Activated naive CD4-positive, alpha-beta T cell treated with anti-CD3 and anti-CD28 coated beads for 36 hours (primary cell): ENCODE measurements at regions not wholly inside any gene's neighbourhood (a gene's known extent, or its start where the extent isn't known, plus 50 kb on each side); places are given as distances from the start of the nearest gene placed in this dataset.
A peak's percentile ranks its signal among the peaks of the same experiment; 100 is the strongest.
"Not testable (repeated sequence)": the region's sequence is repeated elsewhere in the genome, so short reads cannot be mapped to it uniquely, and the experiment has no call there.

Experiments
- CTCF ChIA-PET: fragments of 350-600 bp; sonication (Branson Sonifier 250); formaldehyde crosslinking; loops from one replicate; lab custom pipeline; 2021; ENCODE audit warnings: antibody characterized with exemption; lab: Charles Lee
- DNase-seq: peaks from one replicate; pipeline ENCODE4 v3.0.0-alpha.2; 2020
- H3K27ac Mint-ChIP-seq: one replicate; pipeline ENCODE4 v1.8.0; 2021; ENCODE audit warnings: mild to moderate bottlenecking, mixed read lengths
- H3K27me3 Mint-ChIP-seq: one replicate; pipeline ENCODE4 v1.8.0; 2021; ENCODE audit warnings: low read depth, mixed read lengths
- H3K36me3 Mint-ChIP-seq: one replicate; pipeline ENCODE4 v1.8.0; 2021; ENCODE audit warnings: low read depth, mixed read lengths
- H3K4me1 Mint-ChIP-seq: one replicate; pipeline ENCODE4 v1.8.0; 2021; ENCODE audit warnings: low read depth, mixed read lengths
- H3K4me3 Mint-ChIP-seq: one replicate; pipeline ENCODE4 v1.8.0; 2021; ENCODE audit warnings: mild to moderate bottlenecking, moderate library complexity, mixed read lengths
- H3K9me3 Mint-ChIP-seq: one replicate; pipeline ENCODE4 v1.8.0; 2021; ENCODE audit warnings: mixed read lengths
- intact Hi-C: fragments of 100-400 bp; cut with micrococcal nuclease; formaldehyde crosslinking; loops from one replicate; pipeline ENCODE4 v1.15.1; 2023

DNA sequence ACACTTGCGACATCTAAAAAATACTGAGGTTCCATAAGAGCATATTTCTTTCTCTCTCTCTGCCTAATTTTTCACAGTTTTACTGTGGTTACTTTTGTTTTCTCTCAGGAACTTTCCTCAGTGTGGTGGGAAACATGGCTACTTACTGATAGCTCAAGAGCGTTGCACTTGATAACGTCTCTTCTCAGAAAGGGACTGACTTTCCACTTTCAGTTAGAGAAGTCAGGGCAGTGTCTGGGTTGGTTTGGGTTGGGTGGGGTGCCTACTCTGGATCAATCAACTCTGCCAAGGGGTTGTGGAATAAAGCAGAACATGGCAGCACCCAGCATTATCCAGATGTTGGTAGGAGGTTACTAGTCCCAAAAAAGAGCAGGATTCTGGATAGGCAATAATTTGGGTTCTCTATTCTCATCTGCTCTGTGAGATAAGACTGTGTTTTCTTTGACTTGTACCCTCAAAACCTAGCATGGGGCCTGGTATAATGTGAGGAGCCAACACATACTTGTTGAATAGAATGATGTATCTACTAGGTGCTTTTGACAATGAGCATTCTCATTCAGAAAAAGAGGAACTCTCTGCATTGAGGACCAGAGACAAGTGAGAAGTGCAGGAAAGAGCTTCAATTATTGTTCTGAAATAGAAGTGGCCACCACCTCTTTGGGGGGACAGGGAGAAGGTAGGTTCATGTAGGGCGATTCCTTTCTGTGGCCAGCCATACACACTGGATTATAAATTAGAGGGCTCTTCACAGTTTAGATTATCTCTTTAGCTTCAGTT, 315.7 kb downstream of the REEP3 start:
- H3K9me3 Mint-ChIP-seq = no peaks in the 10 kb centered on the region
- H3K27me3 Mint-ChIP-seq = peaks cover 7% of the 10 kb centered on the region
- no peaks in the 10 kb centered on the region for H3K4me1 Mint-ChIP-seq
- no peaks in the 10 kb centered on the region for H3K36me3 Mint-ChIP-seq
- CTCF ChIA-PET = interaction anchor here (0.9 kb wide), 1 partner anchor 36 kb away, joined by 3 read pairs; no protein-coding TSS in a partner anchor
- no peak overlapping the region for H3K27ac Mint-ChIP-seq
- DNase-seq = no peak
- no peak overlapping the region for H3K4me3 Mint-ChIP-seq
- intact Hi-C loops = no loop called here

DNA sequence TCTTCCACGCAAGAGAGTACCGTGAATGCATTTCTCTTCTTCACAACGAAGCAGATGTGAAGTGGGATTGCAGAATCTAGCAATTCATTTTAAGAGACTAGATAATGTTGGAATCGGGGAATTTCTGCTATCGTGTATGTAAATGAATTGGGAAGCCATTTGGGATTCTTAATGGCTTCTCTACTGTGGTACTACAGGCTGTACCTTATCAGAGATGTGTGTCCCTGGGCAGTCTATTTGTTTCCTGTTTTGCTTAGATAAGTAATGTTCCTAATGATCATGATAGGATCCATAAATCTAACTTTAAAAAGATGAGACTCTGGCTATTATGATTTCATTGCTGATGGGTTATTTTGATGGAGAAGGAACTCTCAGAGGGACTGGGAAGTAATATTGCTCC, 320.6 kb downstream of the REEP3 start:
- Mint-ChIP-seq H3K36me3 (no peaks in the 10 kb centered on the region), H3K4me3 (no peak overlapping the region), H3K4me1 (no peaks in the 10 kb centered on the region), H3K9me3 (no peaks in the 10 kb centered on the region), H3K27me3 (peaks cover 11% of the 10 kb centered on the region), H3K27ac (no peak overlapping the region)
- DNase-seq = no peak
- intact Hi-C loops = no loop called here
- CTCF ChIA-PET = no interaction called here

DNA sequence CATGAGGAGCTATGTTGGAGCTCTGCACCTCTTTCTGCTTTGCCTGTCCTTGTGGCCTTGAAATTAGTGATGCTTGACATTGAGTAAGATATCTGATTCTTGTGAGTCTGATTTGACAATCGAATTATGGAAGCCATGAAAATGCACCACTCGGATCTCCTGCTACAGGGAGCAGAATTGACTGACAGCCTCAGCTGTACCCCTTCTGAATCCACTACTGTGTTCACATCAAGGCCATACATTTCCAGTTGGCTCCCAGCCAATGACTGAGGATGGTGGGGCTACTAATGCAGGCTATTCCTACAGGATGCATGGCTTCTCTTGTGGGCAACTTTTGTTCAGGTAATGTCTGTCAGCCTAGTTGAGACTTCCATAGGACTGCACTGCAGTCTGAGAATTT, 321.9 kb downstream of the REEP3 start:
- Mint-ChIP-seq H3K9me3 (no peaks in the 10 kb centered on the region), H3K36me3 (no peaks in the 10 kb centered on the region), H3K4me3 (no peak overlapping the region), H3K4me1 (no peaks in the 10 kb centered on the region), H3K27me3 (peaks cover 11% of the 10 kb centered on the region), H3K27ac (no peak overlapping the region)
- CTCF ChIA-PET = interaction anchor here (0.9 to 1.1 kb wide), 2 partner anchors 135 to 197 kb away, joined by 3 read pairs; no protein-coding TSS in a partner anchor
- intact Hi-C loops = no loop called here
- DNase-seq = no peak

DNA sequence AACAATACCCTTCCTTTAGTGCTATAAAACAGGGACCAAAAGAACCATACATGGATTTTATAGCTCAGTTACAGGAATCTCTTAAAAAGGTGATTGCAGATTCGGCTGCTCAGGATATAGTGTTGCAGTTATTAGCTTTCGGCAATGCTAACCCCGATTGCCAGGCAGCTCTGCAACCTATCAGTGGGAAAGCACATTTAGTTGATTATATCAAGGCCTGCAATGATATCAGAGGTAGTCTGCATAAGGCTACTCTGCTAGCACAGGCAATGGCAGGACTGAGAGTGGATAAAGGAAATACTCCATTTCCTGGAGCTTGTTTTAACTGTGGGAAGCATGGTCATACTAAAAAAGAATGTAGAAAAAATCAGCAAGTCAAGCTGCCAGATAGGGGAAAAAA, 327.7 kb downstream of the REEP3 start:
- intact Hi-C loops, H3K27ac Mint-ChIP-seq, H3K27me3 Mint-ChIP-seq, DNase-seq, H3K4me3 Mint-ChIP-seq, H3K9me3 Mint-ChIP-seq, H3K4me1 Mint-ChIP-seq, H3K36me3 Mint-ChIP-seq: not testable (repeated sequence)
- CTCF ChIA-PET = interaction anchor here (1.5 kb wide), 1 partner anchor 18 kb away, joined by 9 read pairs; no protein-coding TSS in a partner anchor

DNA sequence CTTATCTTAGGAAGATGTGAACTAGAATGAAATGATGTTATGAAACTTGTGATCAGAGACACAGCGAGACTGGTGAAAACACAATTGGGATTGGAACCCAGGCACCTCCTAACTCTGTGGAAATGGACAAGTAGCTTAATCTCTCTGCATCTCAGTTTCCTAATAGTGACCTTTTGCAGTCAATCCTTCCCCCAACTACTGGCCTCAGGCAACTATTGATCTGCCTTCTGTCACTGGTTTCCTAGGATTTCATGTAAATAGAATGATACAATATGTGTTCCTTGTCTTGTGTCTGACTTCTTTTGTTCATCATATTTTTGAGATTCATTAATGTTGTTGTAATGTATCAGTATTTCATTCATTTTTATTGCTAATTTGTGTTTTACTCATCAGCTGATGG, 341.7 kb downstream of the REEP3 start:
- CTCF ChIA-PET = interaction anchor here (0.6 kb wide), 1 partner anchor 1011 kb away, joined by 3 read pairs; no protein-coding TSS in a partner anchor
- intact Hi-C loops = no loop called here
- Mint-ChIP-seq H3K36me3 (no peaks in the 10 kb centered on the region), H3K9me3 (peaks cover 5% of the 10 kb centered on the region), H3K27me3 (peaks cover 34% of the 10 kb centered on the region), H3K4me3 (no peak overlapping the region), H3K27ac (no peak overlapping the region), H3K4me1 (peaks cover 10% of the 10 kb centered on the region)
- no peak for DNase-seq

DNA sequence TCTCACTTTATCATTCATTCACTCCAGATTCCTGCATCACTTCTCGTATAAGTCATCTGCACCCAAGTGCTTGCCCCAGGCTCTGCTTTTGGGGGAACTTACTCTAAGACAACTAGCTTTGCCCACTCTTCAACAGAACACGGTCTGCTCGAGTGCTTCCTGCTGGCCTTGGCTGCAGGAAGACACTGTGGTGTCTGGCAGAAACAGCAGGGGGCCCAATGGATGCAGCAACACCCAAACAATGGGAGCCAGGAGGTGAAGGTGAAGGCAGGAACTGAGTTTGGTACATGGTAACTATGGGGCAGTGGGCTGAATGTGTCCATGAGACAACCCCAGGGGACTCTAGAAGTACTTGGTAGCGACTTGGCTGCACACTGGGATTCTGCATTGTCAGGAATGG, 344.0 kb downstream of the REEP3 start:
- peaks cover 29% of the 10 kb centered on the region for H3K27me3 Mint-ChIP-seq
- no peak overlapping the region for H3K27ac Mint-ChIP-seq
- CTCF ChIA-PET = interaction anchor here (1.4 to 2.4 kb wide), 2 partner anchors 112 to 113 kb away, joined by 8 to 38 read pairs; no protein-coding TSS in a partner anchor
- H3K36me3 Mint-ChIP-seq = no peaks in the 10 kb centered on the region
- no peak overlapping the region for H3K4me3 Mint-ChIP-seq
- intact Hi-C loops = no loop called here
- no peaks in the 10 kb centered on the region for H3K9me3 Mint-ChIP-seq
- H3K4me1 Mint-ChIP-seq = peaks cover 10% of the 10 kb centered on the region
- DNase-seq = no peak

DNA sequence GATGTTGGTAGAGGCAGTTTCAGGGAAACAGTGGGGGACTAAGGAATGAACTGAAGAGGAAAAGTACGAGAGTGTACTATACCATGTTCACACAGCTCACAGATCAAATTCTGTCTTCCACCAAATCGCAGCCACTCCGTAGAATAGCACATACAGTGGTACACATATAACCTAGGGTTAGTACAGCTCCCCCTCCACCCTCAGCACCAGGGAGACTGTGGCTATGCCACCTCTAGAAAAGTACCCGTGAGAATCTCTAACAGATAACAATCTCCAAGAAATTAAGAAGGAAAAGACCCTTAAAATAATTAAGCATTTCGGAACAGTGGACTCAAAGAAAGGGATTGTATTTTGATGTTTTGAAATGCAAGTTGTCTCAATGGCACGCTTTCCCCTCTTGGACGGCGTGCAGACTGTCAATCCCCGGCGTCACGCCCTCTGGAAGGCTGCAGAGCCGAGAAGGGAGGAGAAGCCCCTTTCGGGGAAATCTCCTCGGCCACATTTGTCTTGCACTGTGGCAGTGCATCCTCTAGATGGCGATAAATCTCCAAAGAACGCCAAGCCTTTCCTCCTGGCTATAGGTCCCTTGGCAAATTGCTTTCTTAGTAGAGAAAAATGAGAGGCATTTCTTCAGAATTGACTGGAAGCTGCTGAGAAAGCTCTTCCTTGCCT, 345.0 kb downstream of the REEP3 start:
- CTCF ChIA-PET = interaction anchor here (0.6 to 2.4 kb wide), 37 partner anchors 9 to 392 kb away, joined by 3 to 38 read pairs (median 4); no protein-coding TSS in a partner anchor
- Mint-ChIP-seq H3K9me3 (no peaks in the 10 kb centered on the region), H3K36me3 (no peaks in the 10 kb centered on the region), H3K27ac (no peak overlapping the region), H3K27me3 (peaks cover 29% of the 10 kb centered on the region), H3K4me1 (peaks cover 10% of the 10 kb centered on the region), H3K4me3 (no peak overlapping the region)
- DNase-seq = peak; percentile 65
- intact Hi-C loops = loop anchor here (1.0 kb wide), 2 partner anchors 110 to 175 kb away; no protein-coding TSS in a partner anchor

DNA sequence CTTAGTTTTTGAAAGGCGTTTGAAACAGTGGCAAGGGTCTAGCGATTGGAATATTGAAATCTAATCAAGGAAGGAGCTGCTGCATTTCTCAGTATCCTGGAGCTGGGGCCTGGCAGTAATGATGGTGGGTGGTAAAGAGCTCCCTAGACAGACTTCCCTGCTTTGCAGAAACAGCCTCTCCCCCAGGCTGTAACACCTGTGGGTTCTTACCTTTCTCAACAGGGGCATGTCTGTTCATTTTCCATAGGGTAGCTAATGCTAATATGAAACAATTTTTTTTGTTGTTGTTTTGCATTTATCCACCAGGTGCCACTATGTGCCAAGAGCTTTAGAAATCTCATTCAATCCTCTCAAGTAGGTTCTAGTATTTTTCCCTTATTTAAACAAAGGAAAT, 345.5 kb downstream of the REEP3 start:
- H3K27me3 Mint-ChIP-seq = peaks cover 28% of the 10 kb centered on the region
- H3K36me3 Mint-ChIP-seq = no peaks in the 10 kb centered on the region
- H3K9me3 Mint-ChIP-seq = no peaks in the 10 kb centered on the region
- intact Hi-C loops = loop anchor here (1.0 kb wide), 2 partner anchors 110 to 175 kb away; no protein-coding TSS in a partner anchor
- CTCF ChIA-PET = interaction anchor here (0.6 to 2.4 kb wide), 38 partner anchors 9 to 275 kb away, joined by 3 to 38 read pairs (median 4); no protein-coding TSS in a partner anchor
- DNase-seq = no peak
- peaks cover 10% of the 10 kb centered on the region for H3K4me1 Mint-ChIP-seq
- H3K4me3 Mint-ChIP-seq = no peak overlapping the region
- no peak overlapping the region for H3K27ac Mint-ChIP-seq

DNA sequence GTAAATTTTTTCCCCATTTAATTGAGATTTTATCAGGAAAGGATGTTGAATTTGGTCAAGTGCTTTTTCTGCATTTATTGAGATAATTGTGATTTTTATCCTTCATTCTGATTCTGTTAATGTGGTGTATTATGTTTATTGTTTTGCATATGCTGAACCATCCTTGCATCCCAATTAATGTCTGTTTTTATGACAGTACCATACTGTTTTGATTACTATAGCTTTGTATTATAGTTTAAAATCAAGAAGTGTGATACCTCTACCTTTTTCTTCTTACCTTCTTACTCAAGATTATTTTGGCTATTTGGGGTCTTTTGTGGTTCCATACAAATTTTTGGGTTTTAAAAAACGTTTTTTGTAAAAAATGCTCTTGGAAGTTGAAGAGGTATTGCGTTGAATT, 357.2 kb downstream of the REEP3 start:
- DNase-seq = no peak
- Mint-ChIP-seq H3K36me3 (no peaks in the 10 kb centered on the region), H3K27me3 (peaks cover 7% of the 10 kb centered on the region), H3K9me3 (peaks cover 10% of the 10 kb centered on the region), H3K4me3 (no peak overlapping the region), H3K27ac (no peak overlapping the region), H3K4me1 (no peaks in the 10 kb centered on the region)
- CTCF ChIA-PET = no interaction called here
- intact Hi-C loops = no loop called here

DNA sequence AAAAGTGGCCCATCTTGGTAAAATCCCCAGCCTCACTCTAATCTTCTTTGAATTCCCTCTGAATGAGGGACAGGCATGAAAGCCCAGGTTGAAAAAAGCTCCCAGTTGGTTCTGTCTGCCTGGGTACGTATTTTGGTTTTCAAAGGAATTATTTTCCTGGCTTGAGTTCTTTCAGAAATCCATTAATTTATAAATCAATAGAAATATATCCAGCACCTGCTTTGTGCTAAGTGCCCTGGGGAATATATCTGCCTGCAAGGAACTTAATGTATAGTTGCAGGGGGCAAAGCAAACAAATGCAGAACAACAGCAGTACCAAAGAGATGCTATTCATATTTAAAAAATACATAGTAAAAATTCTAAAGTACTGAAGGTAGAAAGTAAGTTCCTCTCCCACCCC, 362.7 kb downstream of the REEP3 start:
- Mint-ChIP-seq H3K27ac (no peak overlapping the region), H3K36me3 (no peaks in the 10 kb centered on the region), H3K27me3 (peaks cover 7% of the 10 kb centered on the region), H3K4me1 (no peaks in the 10 kb centered on the region), H3K9me3 (peaks cover 6% of the 10 kb centered on the region), H3K4me3 (no peak overlapping the region)
- intact Hi-C loops = no loop called here
- DNase-seq = no peak
- CTCF ChIA-PET = interaction anchor here (1.0 kb wide), 2 partner anchors 17 to 91 kb away, joined by 3 to 5 read pairs; no protein-coding TSS in a partner anchor

DNA sequence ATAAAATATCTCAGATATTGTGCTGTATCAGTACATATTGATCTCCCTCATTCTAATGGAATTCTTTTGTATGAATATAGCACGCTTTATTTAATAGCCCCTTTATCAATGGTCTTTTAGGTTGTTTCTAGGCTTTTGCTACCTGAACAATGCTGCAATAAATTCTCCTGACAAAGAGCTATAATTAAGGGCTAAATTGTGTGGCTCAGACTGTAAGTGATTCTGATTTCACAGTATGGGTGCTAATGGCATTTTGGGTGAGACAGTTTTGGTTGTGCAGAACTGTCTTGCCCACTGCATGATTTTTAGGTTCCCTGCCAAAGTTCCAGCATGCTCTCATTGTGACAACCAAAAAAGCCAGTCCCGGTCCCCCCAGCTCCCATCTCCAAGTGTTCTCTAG, 363.2 kb downstream of the REEP3 start:
- peaks cover 6% of the 10 kb centered on the region for H3K27me3 Mint-ChIP-seq
- intact Hi-C loops = no loop called here
- H3K36me3 Mint-ChIP-seq = no peaks in the 10 kb centered on the region
- H3K4me1 Mint-ChIP-seq = no peaks in the 10 kb centered on the region
- H3K9me3 Mint-ChIP-seq = peaks cover 6% of the 10 kb centered on the region
- H3K4me3 Mint-ChIP-seq = no peak overlapping the region
- no peak overlapping the region for H3K27ac Mint-ChIP-seq
- no peak for DNase-seq
- CTCF ChIA-PET = interaction anchor here (1.0 kb wide), 1 partner anchor 16 kb away, joined by 3 read pairs; no protein-coding TSS in a partner anchor

DNA sequence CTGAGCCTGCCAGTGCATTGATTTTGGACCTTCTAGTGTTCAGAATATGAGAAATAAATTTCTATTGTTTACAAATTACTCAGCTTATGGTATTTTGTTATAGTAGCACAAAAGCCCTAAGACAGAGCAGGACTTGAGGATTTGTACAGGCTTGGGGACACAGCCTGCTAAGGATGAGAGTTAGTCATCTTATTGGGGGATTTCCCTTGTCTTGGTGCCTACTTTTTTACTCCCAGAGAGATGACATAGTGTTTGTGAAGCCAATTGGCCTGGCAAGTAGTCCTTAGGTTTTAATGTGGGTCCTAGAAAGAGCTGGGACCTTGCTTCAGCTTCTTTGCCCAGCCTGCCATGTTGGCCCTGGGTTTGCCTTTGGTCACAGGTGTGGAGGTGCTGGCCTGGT, 364.0 kb downstream of the REEP3 start:
- peaks cover 4% of the 10 kb centered on the region for H3K27me3 Mint-ChIP-seq
- DNase-seq = no peak
- H3K36me3 Mint-ChIP-seq = no peaks in the 10 kb centered on the region
- CTCF ChIA-PET = interaction anchor here (0.7 kb wide), 1 partner anchor 92 kb away, joined by 3 read pairs; no protein-coding TSS in a partner anchor
- no peak overlapping the region for H3K27ac Mint-ChIP-seq
- no peak overlapping the region for H3K4me3 Mint-ChIP-seq
- intact Hi-C loops = no loop called here
- no peaks in the 10 kb centered on the region for H3K4me1 Mint-ChIP-seq
- peaks cover 6% of the 10 kb centered on the region for H3K9me3 Mint-ChIP-seq
